ENCODE measurements at regions not wholly inside any gene's neighbourhood (a gene's known extent, or its start where the extent isn't known, plus 50 kb on each side); places are given as distances from the start of the nearest gene placed in this dataset.

DNA sequence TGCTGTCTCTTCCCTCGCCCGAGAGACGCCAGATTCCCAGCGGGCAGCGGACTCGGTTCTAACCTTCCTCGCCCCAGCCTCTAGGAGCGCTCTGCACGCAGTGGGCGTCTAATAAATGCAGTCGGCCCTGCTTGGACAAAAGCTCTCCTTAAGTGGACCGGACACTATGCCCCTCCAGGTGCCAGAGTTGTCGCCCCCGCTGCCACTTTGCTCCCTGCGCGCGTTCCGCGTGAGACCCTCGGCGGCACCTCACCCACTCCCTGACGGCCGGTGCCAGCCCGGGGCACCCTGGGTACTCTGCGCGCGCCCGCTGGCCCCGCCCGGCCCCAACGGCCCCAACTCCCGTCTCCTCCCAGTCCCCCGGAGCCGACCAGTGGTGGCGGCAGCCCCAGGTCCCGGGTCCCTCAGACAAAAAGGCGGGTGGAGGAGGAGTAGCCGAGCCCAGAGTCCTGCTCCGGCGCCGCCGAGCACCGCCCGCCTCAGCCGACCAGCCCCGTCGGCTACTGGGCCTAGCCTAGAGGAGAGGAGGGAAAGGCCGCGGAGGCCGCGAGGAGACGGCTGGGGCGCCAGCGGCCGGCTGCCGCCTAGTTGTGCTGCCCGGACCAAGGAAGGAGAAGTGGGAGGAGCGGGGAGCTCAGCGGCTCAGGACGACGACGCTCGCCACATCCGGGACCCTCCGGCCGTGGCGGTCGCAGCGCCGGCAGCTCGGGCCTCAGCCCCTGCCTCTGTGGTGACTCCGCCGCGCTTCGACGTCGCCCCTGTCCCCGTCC, 123.0 kb downstream of the GOSR1 start:
- H3K4me2 ChIP-seq (ENCODE audit: control insufficient read depth, insufficient read depth): peak overlapping the region; percentile 88
- no peaks in the 10 kb centered on the region for H3K27me3 ChIP-seq (replicated peaks in 1 of 2; ENCODE audit: control insufficient read depth in 2 of 2, insufficient read depth in 2 of 2, low read length in 1 of 2)
- RAD21 ChIA-PET (ENCODE audit: unreplicated experiment): no interaction called here
- no peaks in the 10 kb centered on the region for H3K36me3 ChIP-seq (ENCODE audit: control insufficient read depth in 2 of 2, insufficient read depth in 2 of 2, low read length in 1 of 2)
- peak overlapping the region; percentile 96 for H2AFZ ChIP-seq (ENCODE audit: control insufficient read depth, low read depth, low read length)
- H3K27ac ChIP-seq (ENCODE audit: control insufficient read depth, insufficient read depth): peak overlapping the region; percentile 81
- H3K79me2 ChIP-seq (ENCODE audit: control insufficient read depth, insufficient read depth, low read length): peaks cover 27% of the 10 kb centered on the region
- no peaks in the 10 kb centered on the region; the same call in 2 of the 3 replicates for H3K9me3 ChIP-seq (replicated peaks; ENCODE audit: control insufficient read depth, insufficient read depth, low read length)
- peak overlapping the region; percentile 75 for H3K9ac ChIP-seq (ENCODE audit: control insufficient read depth, insufficient read depth, low read length)
- BruUV-seq (replicated peaks): TSS peak; percentile 83
- no peaks in the 10 kb centered on the region for H4K20me1 ChIP-seq (ENCODE audit: control insufficient read depth, insufficient read depth)
- H3K4me1 ChIP-seq (ENCODE audit: control insufficient read depth, insufficient read depth, low read length): no peaks in the 10 kb centered on the region; the same call in 1 of the 2 replicates
- under 1% methylated on average over 61 of the region's 78 CpGs for WGBS (ENCODE audit: insufficient coverage, insufficient replicate concordance, low lambda C conversion rate, missing lambda C conversion rate)
- in situ Hi-C loops (cut with MboI) (no loop called here), intact Hi-C loops (cut with micrococcal nuclease; ENCODE audit: unreplicated experiment) (loop anchor here (5.0 to 10.0 kb wide), 3 partner anchors 53 to 425 kb away; no protein-coding TSS in a partner anchor)
- DNase-seq (ENCODE audit: low read depth, low spot score): peak; percentile 38
- CTCF ChIA-PET: no interaction called here
- SMC1A ChIA-PET (ENCODE audit: uncharacterized antibody, unreplicated experiment): no interaction called here
- POLR2A ChIA-PET: interaction anchor here (1.0 kb wide), 1 partner anchor 129 kb away, joined by 3 read pairs; no protein-coding TSS in a partner anchor
- FAIRE-seq: no peak
- H3K4me3 ChIP-seq: peak overlapping the region; percentile 98
- peak; percentile 95 for ATAC-seq
- TF ChIP-seq, protein P1, sequence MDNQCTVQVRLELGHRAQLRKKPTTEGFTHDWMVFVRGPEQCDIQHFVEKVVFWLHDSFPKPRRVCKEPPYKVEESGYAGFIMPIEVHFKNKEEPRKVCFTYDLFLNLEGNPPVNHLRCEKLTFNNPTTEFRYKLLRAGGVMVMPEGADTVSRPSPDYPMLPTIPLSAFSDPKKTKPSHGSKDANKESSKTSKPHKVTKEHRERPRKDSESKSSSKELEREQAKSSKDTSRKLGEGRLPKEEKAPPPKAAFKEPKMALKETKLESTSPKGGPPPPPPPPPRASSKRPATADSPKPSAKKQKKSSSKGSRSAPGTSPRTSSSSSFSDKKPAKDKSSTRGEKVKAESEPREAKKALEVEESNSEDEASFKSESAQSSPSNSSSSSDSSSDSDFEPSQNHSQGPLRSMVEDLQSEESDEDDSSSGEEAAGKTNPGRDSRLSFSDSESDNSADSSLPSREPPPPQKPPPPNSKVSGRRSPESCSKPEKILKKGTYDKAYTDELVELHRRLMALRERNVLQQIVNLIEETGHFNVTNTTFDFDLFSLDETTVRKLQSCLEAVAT (IDR thresholded peaks at IDR 0.05): no peak
- TF ChIP-seq ZBED1 (IDR thresholded peaks at IDR 0.05; ENCODE audit: borderline replicate concordance): no peak
- TF ChIP-seq, protein P2, sequence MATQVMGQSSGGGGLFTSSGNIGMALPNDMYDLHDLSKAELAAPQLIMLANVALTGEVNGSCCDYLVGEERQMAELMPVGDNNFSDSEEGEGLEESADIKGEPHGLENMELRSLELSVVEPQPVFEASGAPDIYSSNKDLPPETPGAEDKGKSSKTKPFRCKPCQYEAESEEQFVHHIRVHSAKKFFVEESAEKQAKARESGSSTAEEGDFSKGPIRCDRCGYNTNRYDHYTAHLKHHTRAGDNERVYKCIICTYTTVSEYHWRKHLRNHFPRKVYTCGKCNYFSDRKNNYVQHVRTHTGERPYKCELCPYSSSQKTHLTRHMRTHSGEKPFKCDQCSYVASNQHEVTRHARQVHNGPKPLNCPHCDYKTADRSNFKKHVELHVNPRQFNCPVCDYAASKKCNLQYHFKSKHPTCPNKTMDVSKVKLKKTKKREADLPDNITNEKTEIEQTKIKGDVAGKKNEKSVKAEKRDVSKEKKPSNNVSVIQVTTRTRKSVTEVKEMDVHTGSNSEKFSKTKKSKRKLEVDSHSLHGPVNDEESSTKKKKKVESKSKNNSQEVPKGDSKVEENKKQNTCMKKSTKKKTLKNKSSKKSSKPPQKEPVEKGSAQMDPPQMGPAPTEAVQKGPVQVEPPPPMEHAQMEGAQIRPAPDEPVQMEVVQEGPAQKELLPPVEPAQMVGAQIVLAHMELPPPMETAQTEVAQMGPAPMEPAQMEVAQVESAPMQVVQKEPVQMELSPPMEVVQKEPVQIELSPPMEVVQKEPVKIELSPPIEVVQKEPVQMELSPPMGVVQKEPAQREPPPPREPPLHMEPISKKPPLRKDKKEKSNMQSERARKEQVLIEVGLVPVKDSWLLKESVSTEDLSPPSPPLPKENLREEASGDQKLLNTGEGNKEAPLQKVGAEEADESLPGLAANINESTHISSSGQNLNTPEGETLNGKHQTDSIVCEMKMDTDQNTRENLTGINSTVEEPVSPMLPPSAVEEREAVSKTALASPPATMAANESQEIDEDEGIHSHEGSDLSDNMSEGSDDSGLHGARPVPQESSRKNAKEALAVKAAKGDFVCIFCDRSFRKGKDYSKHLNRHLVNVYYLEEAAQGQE (IDR thresholded peaks at IDR 0.05; ENCODE audit: low read depth, low read length): 0 out of 2 replicates have a peak, but pooled peaks have one; percentile 13
- TF ChIP-seq, protein P3, sequence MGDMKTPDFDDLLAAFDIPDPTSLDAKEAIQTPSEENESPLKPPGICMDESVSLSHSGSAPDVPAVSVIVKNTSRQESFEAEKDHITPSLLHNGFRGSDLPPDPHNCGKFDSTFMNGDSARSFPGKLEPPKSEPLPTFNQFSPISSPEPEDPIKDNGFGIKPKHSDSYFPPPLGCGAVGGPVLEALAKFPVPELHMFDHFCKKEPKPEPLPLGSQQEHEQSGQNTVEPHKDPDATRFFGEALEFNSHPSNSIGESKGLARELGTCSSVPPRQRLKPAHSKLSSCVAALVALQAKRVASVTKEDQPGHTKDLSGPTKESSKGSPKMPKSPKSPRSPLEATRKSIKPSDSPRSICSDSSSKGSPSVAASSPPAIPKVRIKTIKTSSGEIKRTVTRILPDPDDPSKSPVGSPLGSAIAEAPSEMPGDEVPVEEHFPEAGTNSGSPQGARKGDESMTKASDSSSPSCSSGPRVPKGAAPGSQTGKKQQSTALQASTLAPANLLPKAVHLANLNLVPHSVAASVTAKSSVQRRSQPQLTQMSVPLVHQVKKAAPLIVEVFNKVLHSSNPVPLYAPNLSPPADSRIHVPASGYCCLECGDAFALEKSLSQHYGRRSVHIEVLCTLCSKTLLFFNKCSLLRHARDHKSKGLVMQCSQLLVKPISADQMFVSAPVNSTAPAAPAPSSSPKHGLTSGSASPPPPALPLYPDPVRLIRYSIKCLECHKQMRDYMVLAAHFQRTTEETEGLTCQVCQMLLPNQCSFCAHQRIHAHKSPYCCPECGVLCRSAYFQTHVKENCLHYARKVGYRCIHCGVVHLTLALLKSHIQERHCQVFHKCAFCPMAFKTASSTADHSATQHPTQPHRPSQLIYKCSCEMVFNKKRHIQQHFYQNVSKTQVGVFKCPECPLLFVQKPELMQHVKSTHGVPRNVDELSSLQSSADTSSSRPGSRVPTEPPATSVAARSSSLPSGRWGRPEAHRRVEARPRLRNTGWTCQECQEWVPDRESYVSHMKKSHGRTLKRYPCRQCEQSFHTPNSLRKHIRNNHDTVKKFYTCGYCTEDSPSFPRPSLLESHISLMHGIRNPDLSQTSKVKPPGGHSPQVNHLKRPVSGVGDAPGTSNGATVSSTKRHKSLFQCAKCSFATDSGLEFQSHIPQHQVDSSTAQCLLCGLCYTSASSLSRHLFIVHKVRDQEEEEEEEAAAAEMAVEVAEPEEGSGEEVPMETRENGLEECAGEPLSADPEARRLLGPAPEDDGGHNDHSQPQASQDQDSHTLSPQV (IDR thresholded peaks at IDR 0.05): no peak
- TF ChIP-seq SIN3A (IDR thresholded peaks at IDR 0.05; ENCODE audit: low read depth, low read length): no peak; the same call in 1 of the 2 replicates
- TF ChIP-seq PML (IDR thresholded peaks at IDR 0.05; ENCODE audit: low read length): peak; percentile 56; the same call in 1 of the 2 replicates
- TF ChIP-seq, protein P4, sequence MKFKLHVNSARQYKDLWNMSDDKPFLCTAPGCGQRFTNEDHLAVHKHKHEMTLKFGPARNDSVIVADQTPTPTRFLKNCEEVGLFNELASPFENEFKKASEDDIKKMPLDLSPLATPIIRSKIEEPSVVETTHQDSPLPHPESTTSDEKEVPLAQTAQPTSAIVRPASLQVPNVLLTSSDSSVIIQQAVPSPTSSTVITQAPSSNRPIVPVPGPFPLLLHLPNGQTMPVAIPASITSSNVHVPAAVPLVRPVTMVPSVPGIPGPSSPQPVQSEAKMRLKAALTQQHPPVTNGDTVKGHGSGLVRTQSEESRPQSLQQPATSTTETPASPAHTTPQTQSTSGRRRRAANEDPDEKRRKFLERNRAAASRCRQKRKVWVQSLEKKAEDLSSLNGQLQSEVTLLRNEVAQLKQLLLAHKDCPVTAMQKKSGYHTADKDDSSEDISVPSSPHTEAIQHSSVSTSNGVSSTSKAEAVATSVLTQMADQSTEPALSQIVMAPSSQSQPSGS (IDR thresholded peaks at IDR 0.05; ENCODE audit: low read length): no peak
- peak; percentile 27; the same call in 1 of the 2 replicates for TF ChIP-seq YY1 (IDR thresholded peaks at IDR 0.05; ENCODE audit: low read depth, low read length)
- 0 out of 2 replicates have a peak, but pooled peaks have one; percentile 20 for TF ChIP-seq CHD2 (IDR thresholded peaks at IDR 0.05; ENCODE audit: borderline replicate concordance, low read depth, low read length)
- TF ChIP-seq SPI1 (IDR thresholded peaks at IDR 0.05; ENCODE audit: borderline replicate concordance, insufficient read depth, low read depth, low read length): peak; percentile 77
- peak; percentile 95 for TF ChIP-seq SMARCA5 (IDR thresholded peaks at IDR 0.05)
- no peak for TF ChIP-seq SREBF2 (IDR thresholded peaks at IDR 0.05; ENCODE audit: low read length)
- TF ChIP-seq RB1 (IDR thresholded peaks at IDR 0.05; ENCODE audit: borderline replicate concordance): peak; percentile 65; the same call in 1 of the 2 replicates

Data from GM12878 (cell line).